LNCAP (cell line): ENCODE measurements at regions not wholly inside any gene's neighbourhood (a gene's known extent, or its start where the extent isn't known, plus 50 kb on each side); places are given as distances from the start of the nearest gene placed in this dataset.

Source experiments
- CTCF ChIP-seq: fragments of 450-650 bp; IDR thresholded peaks from 2 replicates; pipeline ENCODE4 v1.5.1; 2017; ENCODE audit warnings: mild to moderate bottlenecking

GRCh38 chr18:73381699-73382036, 513.9 kb upstream of the NETO1 start:
- no peak for TF ChIP-seq CTCF

GRCh38 chr18:73381016-73381698, 513.4 kb upstream of the NETO1 start:
- no peak for TF ChIP-seq CTCF

GRCh38 chr18:73366713-73367112, 498.9 kb upstream of the NETO1 start:
- no peak for TF ChIP-seq CTCF

- no peak for TF ChIP-seq CTCF
These were observed 497.2 kb upstream of the NETO1 start for GRCh38 chr18:73365018-73365417.

- no peak for TF ChIP-seq CTCF
These were observed 487.3 kb upstream of the NETO1 start for GRCh38 chr18:73355121-73355520.

- TF ChIP-seq CTCF: no peak
These were observed 484.8 kb upstream of the NETO1 start for GRCh38 chr18:73352546-73352945.

GRCh38 chr18:73340135-73340977, 472.6 kb upstream of the NETO1 start:
- TF ChIP-seq CTCF: no peak
